ENCODE measurements at regions not wholly inside any gene's neighbourhood (a gene's known extent, or its start where the extent isn't known, plus 50 kb on each side); places are given as distances from the start of the nearest gene placed in this dataset.

- H4K20me1 ChIP-seq (ENCODE audit: insufficient read depth, low read length, poor library complexity, severe bottlenecking): no peaks in the 10 kb centered on the region
- no peak overlapping the region for H3K4me3 ChIP-seq (ENCODE audit: low read length, poor library complexity, severe bottlenecking)
- TF ChIP-seq CTCF (conservative IDR thresholded peaks at IDR 0.05; ENCODE audit: low read length) (no peak), EZH2phosphoT487 (IDR thresholded peaks at IDR 0.05; ENCODE audit: borderline replicate concordance) (no peak)
- H3K9me2 ChIP-seq (replicated peaks; ENCODE audit: low read depth, low read length): no peaks in the 10 kb centered on the region
- H3K4me1 ChIP-seq (ENCODE audit: insufficient read depth, low read length, poor library complexity, severe bottlenecking): no peaks in the 10 kb centered on the region
- no peaks in the 10 kb centered on the region for H3K36me3 ChIP-seq (ENCODE audit: insufficient read depth, low read length)
- no peak overlapping the region for H3K9ac ChIP-seq (ENCODE audit: low read depth, low read length, poor library complexity, severe bottlenecking)
- H3K9me3 ChIP-seq (ENCODE audit: insufficient read depth, low read depth, low read length): no peaks in the 10 kb centered on the region
- no peaks in the 10 kb centered on the region for H3F3A ChIP-seq (ENCODE audit: low read depth)
- no peak overlapping the region for H2AFZ ChIP-seq (ENCODE audit: low read length)
- H3K79me2 ChIP-seq (ENCODE audit: insufficient read depth, low read length): no peaks in the 10 kb centered on the region
- no peak overlapping the region for H3K4me2 ChIP-seq (ENCODE audit: low read depth, low read length, poor library complexity, severe bottlenecking)
- no peaks in the 10 kb centered on the region for H3K27me3 ChIP-seq (ENCODE audit: insufficient read depth, low read length, poor library complexity, severe bottlenecking)
These were observed 431.2 kb upstream of the DYNLRB2 start for GRCh38 chr16:80109581-80109980.

- no peaks in the 10 kb centered on the region for H3K9me2 ChIP-seq (replicated peaks; ENCODE audit: low read depth, low read length)
- H3K4me2 ChIP-seq (ENCODE audit: low read depth, low read length, poor library complexity, severe bottlenecking): no peak overlapping the region
- no peaks in the 10 kb centered on the region for H3K36me3 ChIP-seq (ENCODE audit: insufficient read depth, low read length)
- H3K4me1 ChIP-seq (ENCODE audit: insufficient read depth, low read length, poor library complexity, severe bottlenecking): no peaks in the 10 kb centered on the region
- no peak overlapping the region for H3K4me3 ChIP-seq (ENCODE audit: low read length, poor library complexity, severe bottlenecking)
- H2AFZ ChIP-seq (ENCODE audit: low read length): no peak overlapping the region
- H3K9ac ChIP-seq (ENCODE audit: low read depth, low read length, poor library complexity, severe bottlenecking): no peak overlapping the region
- no peaks in the 10 kb centered on the region for H3K27me3 ChIP-seq (ENCODE audit: insufficient read depth, low read length, poor library complexity, severe bottlenecking)
- H3K9me3 ChIP-seq (ENCODE audit: insufficient read depth, low read depth, low read length): no peaks in the 10 kb centered on the region
- H3F3A ChIP-seq (ENCODE audit: low read depth): no peaks in the 10 kb centered on the region
- no peaks in the 10 kb centered on the region for H3K79me2 ChIP-seq (ENCODE audit: insufficient read depth, low read length)
- TF ChIP-seq CTCF (conservative IDR thresholded peaks at IDR 0.05; ENCODE audit: low read length) (no peak), EZH2phosphoT487 (IDR thresholded peaks at IDR 0.05; ENCODE audit: borderline replicate concordance) (no peak)
- no peaks in the 10 kb centered on the region for H4K20me1 ChIP-seq (ENCODE audit: insufficient read depth, low read length, poor library complexity, severe bottlenecking)
These were observed 432.9 kb upstream of the DYNLRB2 start for GRCh38 chr16:80107900-80108299.

- no peak overlapping the region for H3K4me3 ChIP-seq (ENCODE audit: low read length, poor library complexity, severe bottlenecking)
- TF ChIP-seq CTCF (conservative IDR thresholded peaks at IDR 0.05; ENCODE audit: low read length) (no peak), EZH2phosphoT487 (IDR thresholded peaks at IDR 0.05; ENCODE audit: borderline replicate concordance) (no peak)
- no peaks in the 10 kb centered on the region for H3K27me3 ChIP-seq (ENCODE audit: insufficient read depth, low read length, poor library complexity, severe bottlenecking)
- H3K4me1 ChIP-seq (ENCODE audit: insufficient read depth, low read length, poor library complexity, severe bottlenecking): no peaks in the 10 kb centered on the region
- no peak overlapping the region for H3K4me2 ChIP-seq (ENCODE audit: low read depth, low read length, poor library complexity, severe bottlenecking)
- no peak overlapping the region for H2AFZ ChIP-seq (ENCODE audit: low read length)
- no peaks in the 10 kb centered on the region for H3K9me2 ChIP-seq (replicated peaks; ENCODE audit: low read depth, low read length)
- no peaks in the 10 kb centered on the region for H3K79me2 ChIP-seq (ENCODE audit: insufficient read depth, low read length)
- H3F3A ChIP-seq (ENCODE audit: low read depth): no peaks in the 10 kb centered on the region
- no peak overlapping the region for H3K9ac ChIP-seq (ENCODE audit: low read depth, low read length, poor library complexity, severe bottlenecking)
- no peaks in the 10 kb centered on the region for H3K9me3 ChIP-seq (ENCODE audit: insufficient read depth, low read depth, low read length)
- no peaks in the 10 kb centered on the region for H3K36me3 ChIP-seq (ENCODE audit: insufficient read depth, low read length)
- no peaks in the 10 kb centered on the region for H4K20me1 ChIP-seq (ENCODE audit: insufficient read depth, low read length, poor library complexity, severe bottlenecking)
These were observed 435.0 kb upstream of the DYNLRB2 start for GRCh38 chr16:80105751-80106150.
